Fibroblast of lung (primary cell): ENCODE measurements at regions not wholly inside any gene's neighbourhood (a gene's known extent, or its start where the extent isn't known, plus 50 kb on each side); places are given as distances from the start of the nearest gene placed in this dataset.
A peak's percentile ranks its signal among the peaks of the same experiment; 100 is the strongest.

Experiments used
- DNase-seq, 2 donors: peaks; one replicate each; pipeline versions ENCODE4 v3.0.0 to v3.0.0-alpha.2; 2010; ENCODE audit warnings: low read depth in 2 of 2
- H2AFZ ChIP-seq: 2 replicates; pipeline ENCODE4 v1.5.1; 2012; ENCODE audit warnings: low read length, control low read depth, inconsistent platforms
- H3K27ac ChIP-seq: 2 replicates; pipeline ENCODE4 v1.5.1; 2011; ENCODE audit warnings: low read length, control low read depth; ENCODE audit not compliant: insufficient read depth
- H3K27me3 ChIP-seq: 2 replicates; pipeline ENCODE4 v1.5.1; 2011; ENCODE audit warnings: mild to moderate bottlenecking, low read length; ENCODE audit not compliant: control insufficient read depth, insufficient read depth
- H3K36me3 ChIP-seq: 2 replicates; pipeline ENCODE4 v1.5.1; 2011; ENCODE audit warnings: low read length; ENCODE audit not compliant: control insufficient read depth, insufficient read depth
- H3K4me1 ChIP-seq: 2 replicates; pipeline ENCODE4 v1.5.1; 2011; ENCODE audit warnings: low read length; ENCODE audit not compliant: control insufficient read depth, insufficient read depth; ENCODE audit errors: extremely low read depth
- H3K4me2 ChIP-seq: 2 replicates; pipeline ENCODE4 v1.5.1; 2011; ENCODE audit warnings: low read length, control low read depth; ENCODE audit not compliant: insufficient read depth; ENCODE audit errors: extremely low read depth
- H3K4me3 ChIP-seq, 4 experiments: fragments of 200-600 bp in 1 of 4; sonication (generic) in 1 of 4; replicated peaks in 1 of 4; 2 replicates each; pipeline ENCODE4 v1.5.1; 2011 to 2016; ENCODE audit warnings: low read length in 4 of 4, low read depth in 3 of 4, mild to moderate bottlenecking in 3 of 4, control low read depth in 2 of 4, inconsistent platforms in 1 of 4, mixed read lengths in 1 of 4; ENCODE audit not compliant: insufficient read depth in 1 of 4; ENCODE audit errors: control extremely low read depth in 1 of 4
- H3K79me2 ChIP-seq: 2 replicates; pipeline ENCODE4 v1.5.1; 2012; ENCODE audit warnings: mild to moderate bottlenecking, low read length, inconsistent platforms; ENCODE audit not compliant: control insufficient read depth, insufficient read depth
- H3K9ac ChIP-seq: 2 replicates; pipeline ENCODE4 v1.5.1; 2011; ENCODE audit warnings: mild to moderate bottlenecking, low read length, control low read depth; ENCODE audit not compliant: insufficient read depth
- H3K9me3 ChIP-seq: 2 replicates; pipeline ENCODE4 v1.5.1; 2012; ENCODE audit warnings: low read depth, low read length; ENCODE audit not compliant: control insufficient read depth, insufficient read depth
- H4K20me1 ChIP-seq: 2 replicates; pipeline ENCODE4 v1.5.1; 2011; ENCODE audit warnings: low read length; ENCODE audit not compliant: control insufficient read depth, insufficient read depth; ENCODE audit errors: extremely low read depth
- EZH2 ChIP-seq: IDR thresholded peaks from 2 replicates; pipeline ENCODE4 v1.5.1; 2012; ENCODE audit warnings: low read length, control low read depth, mild to moderate bottlenecking; ENCODE audit errors: missing control alignments
- TF ChIP-seq, protein P1 (sequence below), 2 donors: IDR thresholded peaks in 1 of 2; conservative IDR thresholded peaks in 1 of 2; 1 replicate in 1 of 2; 2 replicates in 1 of 2; pipeline ENCODE4 v1.5.1; 2011 to 2012; ENCODE audit warnings: low read length in 2 of 2, control low read depth in 1 of 2, inconsistent platforms in 1 of 2, low read depth in 1 of 2, mild to moderate bottlenecking in 1 of 2

DNA sequence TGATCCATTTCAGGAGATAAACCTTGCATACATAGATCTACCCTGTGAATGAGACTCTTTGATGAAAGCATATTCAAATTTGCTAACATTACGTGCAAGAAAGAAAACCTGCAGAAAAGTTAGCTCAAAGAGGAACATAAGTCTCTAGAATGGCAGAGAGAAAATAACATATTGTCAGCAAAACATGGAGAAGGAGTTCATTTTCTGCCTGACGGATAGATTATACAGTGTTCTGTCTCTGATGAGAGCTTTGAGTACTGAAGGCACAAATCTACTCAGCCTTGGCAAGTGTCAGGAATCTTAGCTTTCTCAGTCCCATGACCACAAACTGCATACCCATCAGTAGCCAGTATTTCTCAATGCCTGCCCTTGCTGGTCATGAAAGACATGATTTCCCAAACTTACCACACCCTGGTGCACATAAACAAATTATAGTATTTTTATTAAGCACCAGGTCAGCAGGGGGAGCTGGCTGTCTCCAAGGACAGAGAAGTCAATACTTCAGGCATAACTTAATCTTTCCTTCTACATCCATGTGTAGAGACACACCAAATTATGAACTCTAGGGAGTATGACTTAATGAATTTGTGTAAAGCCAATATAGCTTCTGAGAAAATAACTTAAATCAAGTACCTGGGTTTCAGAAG lies 401.2 kb upstream of the SOX11 start:
- Histone ChIP-seq H3K79me2 (no peaks in the 10 kb centered on the region), H3K4me3 (no peak overlapping the region), H3K9me3 (no peaks in the 10 kb centered on the region), H3K4me2 (no peak overlapping the region), H3K36me3 (no peaks in the 10 kb centered on the region), H3K4me1 (no peaks in the 10 kb centered on the region), H3K9ac (no peak overlapping the region), H4K20me1 (no peaks in the 10 kb centered on the region), H3K27me3 (no peaks in the 10 kb centered on the region), H2AFZ (no peak overlapping the region), H3K27ac (no peak overlapping the region)
- DNase-seq = peak in 1 of 2 donors; percentile 46
- TF ChIP-seq EZH2 = no peak
- TF ChIP-seq, protein P1, sequence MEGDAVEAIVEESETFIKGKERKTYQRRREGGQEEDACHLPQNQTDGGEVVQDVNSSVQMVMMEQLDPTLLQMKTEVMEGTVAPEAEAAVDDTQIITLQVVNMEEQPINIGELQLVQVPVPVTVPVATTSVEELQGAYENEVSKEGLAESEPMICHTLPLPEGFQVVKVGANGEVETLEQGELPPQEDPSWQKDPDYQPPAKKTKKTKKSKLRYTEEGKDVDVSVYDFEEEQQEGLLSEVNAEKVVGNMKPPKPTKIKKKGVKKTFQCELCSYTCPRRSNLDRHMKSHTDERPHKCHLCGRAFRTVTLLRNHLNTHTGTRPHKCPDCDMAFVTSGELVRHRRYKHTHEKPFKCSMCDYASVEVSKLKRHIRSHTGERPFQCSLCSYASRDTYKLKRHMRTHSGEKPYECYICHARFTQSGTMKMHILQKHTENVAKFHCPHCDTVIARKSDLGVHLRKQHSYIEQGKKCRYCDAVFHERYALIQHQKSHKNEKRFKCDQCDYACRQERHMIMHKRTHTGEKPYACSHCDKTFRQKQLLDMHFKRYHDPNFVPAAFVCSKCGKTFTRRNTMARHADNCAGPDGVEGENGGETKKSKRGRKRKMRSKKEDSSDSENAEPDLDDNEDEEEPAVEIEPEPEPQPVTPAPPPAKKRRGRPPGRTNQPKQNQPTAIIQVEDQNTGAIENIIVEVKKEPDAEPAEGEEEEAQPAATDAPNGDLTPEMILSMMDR (conservative IDR thresholded peaks at IDR 0.05 in 1 of 2, IDR thresholded peaks at IDR 0.05 in 1 of 2; ENCODE audit: low read depth in 1 of 2, low read length in 2 of 2) = peak in 1 of 2 donors; percentile 6

GRCh38 chr2:5304640-5305039 lies 387.5 kb upstream of the SOX11 start:
- no peak overlapping the region for H3K4me3 ChIP-seq
- H3K79me2 ChIP-seq = no peaks in the 10 kb centered on the region
- H3K27ac ChIP-seq = no peak overlapping the region
- H3K9ac ChIP-seq = no peak overlapping the region
- DNase-seq = no peak
- H3K27me3 ChIP-seq = no peaks in the 10 kb centered on the region
- H3K36me3 ChIP-seq = no peaks in the 10 kb centered on the region
- no peaks in the 10 kb centered on the region for H3K4me1 ChIP-seq
- no peak overlapping the region for H2AFZ ChIP-seq
- H3K4me2 ChIP-seq = no peak overlapping the region
- H3K9me3 ChIP-seq = peaks cover 2% of the 10 kb centered on the region
- TF ChIP-seq, protein P1 (conservative IDR thresholded peaks at IDR 0.05 in 1 of 2, IDR thresholded peaks at IDR 0.05 in 1 of 2; ENCODE audit: low read depth in 1 of 2, low read length in 2 of 2) = no peak
- no peak for TF ChIP-seq EZH2
- H4K20me1 ChIP-seq = no peaks in the 10 kb centered on the region

DNA sequence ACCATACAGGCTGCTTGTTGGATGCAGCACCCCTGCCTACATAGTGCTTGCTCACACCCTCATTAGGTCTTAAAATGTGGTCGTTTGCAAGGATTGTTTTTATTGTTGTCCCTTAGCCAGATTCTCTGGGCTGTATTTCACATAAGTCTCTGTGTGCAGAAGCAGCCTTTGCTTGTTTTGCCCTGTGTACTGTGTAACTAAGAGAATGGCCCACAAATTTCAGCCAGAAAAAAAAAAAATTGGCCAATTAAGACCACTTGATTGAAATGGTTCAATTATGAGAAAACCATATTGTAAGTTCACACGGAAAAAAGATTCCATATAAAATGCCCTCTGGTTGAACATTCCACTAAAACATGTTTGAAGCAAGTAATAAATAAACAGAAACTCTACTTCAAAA lies 377.1 kb upstream of the SOX11 start:
- no peaks in the 10 kb centered on the region for H3K36me3 ChIP-seq
- H3K4me3 ChIP-seq = no peak overlapping the region

More for the DNA sequence above, 377.1 kb upstream of the SOX11 start:
- H4K20me1 ChIP-seq = no peaks in the 10 kb centered on the region
- no peaks in the 10 kb centered on the region for H3K27me3 ChIP-seq
- DNase-seq = no peak
- no peak overlapping the region for H2AFZ ChIP-seq
- TF ChIP-seq, protein P1 (conservative IDR thresholded peaks at IDR 0.05 in 1 of 2, IDR thresholded peaks at IDR 0.05 in 1 of 2; ENCODE audit: low read depth in 1 of 2, low read length in 2 of 2) = no peak
- no peak for TF ChIP-seq EZH2
- no peaks in the 10 kb centered on the region for H3K4me1 ChIP-seq
- H3K9me3 ChIP-seq = no peaks in the 10 kb centered on the region
- no peak overlapping the region for H3K9ac ChIP-seq
- H3K4me2 ChIP-seq = no peak overlapping the region
- H3K27ac ChIP-seq = no peak overlapping the region
- H3K79me2 ChIP-seq = no peaks in the 10 kb centered on the region
